ENCODE measurements at regions not wholly inside any gene's neighbourhood (a gene's known extent, or its start where the extent isn't known, plus 50 kb on each side); places are given as distances from the start of the nearest gene placed in this dataset.

DNA sequence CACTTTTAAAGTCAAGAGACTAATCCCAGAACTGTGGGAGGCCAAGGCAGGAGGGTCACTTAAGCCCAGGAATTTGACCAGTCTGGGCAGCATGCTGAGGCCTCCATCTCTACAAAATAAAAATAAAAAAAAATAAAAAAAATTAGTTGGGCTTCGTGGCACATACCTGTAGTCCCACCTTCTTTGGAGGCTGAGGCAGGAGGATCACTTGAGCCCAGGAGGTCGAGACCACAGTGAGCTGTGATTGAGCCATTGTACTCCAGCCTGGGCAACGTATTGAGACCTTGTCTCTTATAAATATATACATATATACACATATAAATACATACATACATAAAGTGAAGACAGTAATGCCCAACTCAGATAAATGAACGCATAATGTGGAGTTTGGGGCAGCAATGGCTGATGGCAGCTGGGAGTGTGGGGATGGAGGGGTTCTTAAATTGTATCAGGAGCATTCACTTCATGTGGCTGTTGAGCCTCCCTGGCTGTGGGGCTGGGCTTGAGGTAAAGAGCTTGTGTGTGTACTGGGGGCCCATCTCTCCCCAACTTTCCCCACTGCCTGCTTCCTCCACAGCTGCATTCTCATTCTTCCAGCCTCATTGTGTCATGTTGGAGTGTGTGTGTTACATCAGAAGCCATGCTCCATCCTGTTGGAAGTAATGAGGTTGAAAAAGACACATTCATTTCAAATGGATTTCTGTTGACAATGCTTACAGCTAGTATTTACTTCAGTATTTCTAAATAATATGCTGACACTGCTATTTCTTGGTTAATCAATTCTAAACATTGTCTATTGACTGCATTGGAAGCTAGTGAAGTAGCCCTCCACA lies 96.5 kb upstream of the HS6ST1 start (continued):
- TF ChIP-seq NEUROD1 (IDR thresholded peaks at IDR 0.05; ENCODE audit: borderline replicate concordance, low read depth, low read length, partially characterized antibody), result no peak

DNA sequence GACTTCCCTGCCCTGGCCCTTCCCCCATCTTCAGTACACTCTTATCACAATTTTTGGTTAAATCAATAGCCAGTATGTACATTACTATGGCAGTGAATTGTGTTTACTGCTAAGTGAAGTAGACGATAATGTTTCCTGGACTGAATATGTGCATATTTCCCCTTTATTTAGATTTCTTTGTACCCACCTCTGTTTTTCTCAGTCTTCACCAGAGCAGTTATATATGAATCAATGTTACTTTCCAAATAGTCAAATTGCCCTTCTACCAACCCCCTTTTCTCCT lies 97.1 kb upstream of the HS6ST1 start:
- H3K79me2 ChIP-seq (ENCODE audit: control insufficient read depth, insufficient read depth, low read length), result no peaks in the 10 kb centered on the region
- DNase-seq (ENCODE audit: extremely low read depth in 1 of 4, low spot score in 3 of 4), result no peak
- intact Hi-C loops (cut with micrococcal nuclease), result loop anchor here (10.0 kb wide), 1 partner anchor 241 kb away; no protein-coding TSS in a partner anchor
- no TSS peak for BruUV-seq (replicated peaks)
- H3K27me3 ChIP-seq (ENCODE audit: control insufficient read depth in 2 of 2, insufficient read depth in 2 of 2, low read length in 2 of 2), result peaks cover 0 to 28% of the 10 kb centered on the region in 2 experiments; a peak in 3 of 5 replicates
- H3K9me1 ChIP-seq (ENCODE audit: control insufficient read depth, insufficient read depth, low read length), result peaks cover 3% of the 10 kb centered on the region
- no peaks in the 10 kb centered on the region; the same call in 1 of the 2 replicates for H4K20me1 ChIP-seq (replicated peaks; ENCODE audit: control insufficient read depth, insufficient read depth, low read length)
- no peak overlapping the region for H2AFZ ChIP-seq (ENCODE audit: low read depth, low read length)
- no peak for FAIRE-seq
- in situ Hi-C loops (cut with MboI), result no loop called here
- TF ChIP-seq DACH1 (IDR thresholded peaks at IDR 0.05; ENCODE audit: partially characterized antibody), result no peak
- TF ChIP-seq ZNF668 (CRISPR knock-in tag; IDR thresholded peaks at IDR 0.05), result no peak
- no peak for TF ChIP-seq CHD2 (IDR thresholded peaks at IDR 0.05; ENCODE audit: low read depth, low read length)
- no peak for TF ChIP-seq ZNF778 (CRISPR knock-in tag; IDR thresholded peaks at IDR 0.05)
- no peak for TF ChIP-seq TAF1 (IDR thresholded peaks at IDR 0.05; ENCODE audit: control insufficient read depth, extremely low read depth, insufficient read depth, low read length, severe bottlenecking)
- TF ChIP-seq, protein P1, sequence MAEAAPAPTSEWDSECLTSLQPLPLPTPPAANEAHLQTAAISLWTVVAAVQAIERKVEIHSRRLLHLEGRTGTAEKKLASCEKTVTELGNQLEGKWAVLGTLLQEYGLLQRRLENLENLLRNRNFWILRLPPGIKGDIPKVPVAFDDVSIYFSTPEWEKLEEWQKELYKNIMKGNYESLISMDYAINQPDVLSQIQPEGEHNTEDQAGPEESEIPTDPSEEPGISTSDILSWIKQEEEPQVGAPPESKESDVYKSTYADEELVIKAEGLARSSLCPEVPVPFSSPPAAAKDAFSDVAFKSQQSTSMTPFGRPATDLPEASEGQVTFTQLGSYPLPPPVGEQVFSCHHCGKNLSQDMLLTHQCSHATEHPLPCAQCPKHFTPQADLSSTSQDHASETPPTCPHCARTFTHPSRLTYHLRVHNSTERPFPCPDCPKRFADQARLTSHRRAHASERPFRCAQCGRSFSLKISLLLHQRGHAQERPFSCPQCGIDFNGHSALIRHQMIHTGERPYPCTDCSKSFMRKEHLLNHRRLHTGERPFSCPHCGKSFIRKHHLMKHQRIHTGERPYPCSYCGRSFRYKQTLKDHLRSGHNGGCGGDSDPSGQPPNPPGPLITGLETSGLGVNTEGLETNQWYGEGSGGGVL (CRISPR knock-in tag; IDR thresholded peaks at IDR 0.05), result no peak
- no peak for TF ChIP-seq PPARD (CRISPR knock-in tag; IDR thresholded peaks at IDR 0.05)
- TF ChIP-seq ZSCAN29 (IDR thresholded peaks at IDR 0.05), result no peak
- TF ChIP-seq, protein P2, sequence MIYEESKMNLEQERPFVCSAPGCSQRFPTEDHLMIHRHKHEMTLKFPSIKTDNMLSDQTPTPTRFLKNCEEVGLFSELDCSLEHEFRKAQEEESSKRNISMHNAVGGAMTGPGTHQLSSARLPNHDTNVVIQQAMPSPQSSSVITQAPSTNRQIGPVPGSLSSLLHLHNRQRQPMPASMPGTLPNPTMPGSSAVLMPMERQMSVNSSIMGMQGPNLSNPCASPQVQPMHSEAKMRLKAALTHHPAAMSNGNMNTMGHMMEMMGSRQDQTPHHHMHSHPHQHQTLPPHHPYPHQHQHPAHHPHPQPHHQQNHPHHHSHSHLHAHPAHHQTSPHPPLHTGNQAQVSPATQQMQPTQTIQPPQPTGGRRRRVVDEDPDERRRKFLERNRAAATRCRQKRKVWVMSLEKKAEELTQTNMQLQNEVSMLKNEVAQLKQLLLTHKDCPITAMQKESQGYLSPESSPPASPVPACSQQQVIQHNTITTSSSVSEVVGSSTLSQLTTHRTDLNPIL (CRISPR knock-in tag; IDR thresholded peaks at IDR 0.05), result no peak
- TF ChIP-seq, protein P3, sequence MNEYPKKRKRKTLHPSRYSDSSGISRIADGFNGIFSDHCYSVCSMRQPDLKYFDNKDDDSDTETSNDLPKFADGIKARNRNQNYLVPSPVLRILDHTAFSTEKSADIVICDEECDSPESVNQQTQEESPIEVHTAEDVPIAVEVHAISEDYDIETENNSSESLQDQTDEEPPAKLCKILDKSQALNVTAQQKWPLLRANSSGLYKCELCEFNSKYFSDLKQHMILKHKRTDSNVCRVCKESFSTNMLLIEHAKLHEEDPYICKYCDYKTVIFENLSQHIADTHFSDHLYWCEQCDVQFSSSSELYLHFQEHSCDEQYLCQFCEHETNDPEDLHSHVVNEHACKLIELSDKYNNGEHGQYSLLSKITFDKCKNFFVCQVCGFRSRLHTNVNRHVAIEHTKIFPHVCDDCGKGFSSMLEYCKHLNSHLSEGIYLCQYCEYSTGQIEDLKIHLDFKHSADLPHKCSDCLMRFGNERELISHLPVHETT (CRISPR knock-in tag; conservative IDR thresholded peaks at IDR 0.05 in 1 of 2, IDR thresholded peaks at IDR 0.05 in 1 of 2), result no peak
- no peak for TF ChIP-seq RUNX1 (IDR thresholded peaks at IDR 0.05; ENCODE audit: low read depth)
- TF ChIP-seq, protein P4, sequence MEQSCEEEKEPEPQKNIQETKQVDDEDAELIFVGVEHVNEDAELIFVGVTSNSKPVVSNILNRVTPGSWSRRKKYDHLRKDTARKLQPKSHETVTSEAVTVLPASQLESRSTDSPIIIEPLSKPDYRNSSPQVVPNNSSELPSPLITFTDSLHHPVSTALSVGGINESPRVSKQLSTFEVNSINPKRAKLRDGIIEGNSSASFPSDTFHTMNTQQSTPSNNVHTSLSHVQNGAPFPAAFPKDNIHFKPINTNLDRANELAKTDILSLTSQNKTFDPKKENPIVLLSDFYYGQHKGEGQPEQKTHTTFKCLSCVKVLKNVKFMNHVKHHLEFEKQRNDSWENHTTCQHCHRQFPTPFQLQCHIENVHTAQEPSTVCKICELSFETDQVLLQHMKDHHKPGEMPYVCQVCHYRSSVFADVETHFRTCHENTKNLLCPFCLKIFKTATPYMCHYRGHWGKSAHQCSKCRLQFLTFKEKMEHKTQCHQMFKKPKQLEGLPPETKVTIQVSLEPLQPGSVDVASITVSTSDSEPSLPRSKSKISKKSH (CRISPR knock-in tag; IDR thresholded peaks at IDR 0.05), result no peak
- no peak for TF ChIP-seq HIVEP1 (CRISPR knock-in tag; IDR thresholded peaks at IDR 0.05)
- no peak for ATAC-seq
- ChIA-PET CTCF (ENCODE audit: low intra/inter-chr PET ratio) (no interaction called here), POLR2A (interaction anchor here (1.1 kb wide), 1 partner anchor 15 kb away, joined by 3 read pairs; no protein-coding TSS in a partner anchor)
- H3K36me3 ChIP-seq (ENCODE audit: control insufficient read depth, insufficient read depth, low read length), result no peaks in the 10 kb centered on the region
- 8% methylated on average over 1 of the region's 1 CpG for WGBS (ENCODE audit: insufficient coverage, low coverage, missing lambda C conversion rate)
- no peaks in the 10 kb centered on the region; the same call in 1 of the 2 replicates for H3K9me3 ChIP-seq (replicated peaks; ENCODE audit: control insufficient read depth, insufficient read depth, low read depth, low read length)
- H3K9ac ChIP-seq (ENCODE audit: insufficient read depth in 1 of 2, low read depth in 2 of 2, low read length in 2 of 2), result no peak overlapping the region
- no peaks in the 10 kb centered on the region; a peak in 1 of 5 replicates for H3K4me1 ChIP-seq (replicated peaks in 1 of 2; ENCODE audit: control insufficient read depth in 2 of 2, insufficient read depth in 2 of 2, low read length in 2 of 2)
- no peak overlapping the region for H3K4me3 ChIP-seq
- H3K27ac ChIP-seq (ENCODE audit: extremely low read depth, low read depth, low read length), result no peak overlapping the region
- no peak overlapping the region for H3K4me2 ChIP-seq (ENCODE audit: insufficient read depth, low read length)
